HCT116 (cell line): ENCODE measurements at regions not wholly inside any gene's neighbourhood (a gene's known extent, or its start where the extent isn't known, plus 50 kb on each side); places are given as distances from the start of the nearest gene placed in this dataset.

Experiments used
- ATAC-seq: fragments of 200-7000 bp; cut with Tn5 transposase; 2 replicates; pipeline ENCODE4 v1.9.1; 2020; ENCODE audit warnings: mild to moderate bottlenecking, moderate library complexity
- BruUV-seq: library from RNA; stranded (reverse); fragments of 400-500 nt; replicated peaks from 2 replicates; lab custom pipeline; 2021; lab: Mats Ljungman, UMichigan
- CTCF ChIA-PET: fragments of 300-600 bp; sonication (Branson Sonifier 250); formaldehyde crosslinking; loops from one replicate; lab custom pipeline; 2021; ENCODE audit warnings: antibody characterized with exemption; lab: Charles Lee
- POLR2A ChIA-PET: fragments of 300-600, 350-600 bp; sonication (Branson Sonifier 250); formaldehyde crosslinking; loops from one replicate; lab custom pipeline; 2021; ENCODE audit warnings: antibody characterized with exemption; lab: Charles Lee
- RAD21 ChIA-PET, 2 experiments: fragments of 300-600 bp; sonication (Branson Sonifier 250); formaldehyde crosslinking; loops; one replicate each; lab custom pipeline; 2023; ENCODE audit warnings: low total read pairs in 2 of 2; ENCODE audit not compliant: uncharacterized antibody in 2 of 2, unreplicated experiment in 2 of 2, low non-redundant PET in 1 of 2; lab: Charles Lee
- DNase-seq: peaks from one replicate; pipeline ENCODE4 v3.0.0-alpha.2; 2010; ENCODE audit warnings: low read depth, low spot score
- H2AFZ ChIP-seq: fragments of 200-600 bp; shearing (Covaris generic), sonication (generic); 2 replicates; pipeline ENCODE4 v1.6.1; 2017; ENCODE audit warnings: low read depth, mixed run types, mixed read lengths, antibody characterized with exemption, low read length; ENCODE audit not compliant: poor library complexity, severe bottlenecking
- H3K27ac ChIP-seq: 2 replicates; pipeline ENCODE4 v1.5.1; 2012; ENCODE audit warnings: low read depth, low read length
- H3K27me3 ChIP-seq: fragments of 200-600 bp; sonication (generic); 2 replicates; pipeline ENCODE4 v1.6.1; 2016; ENCODE audit warnings: mixed run types, low read length, mixed read lengths; ENCODE audit not compliant: insufficient read depth
- H3K36me3 ChIP-seq, 2 experiments: fragments of 200-500 bp in 1 of 2; fragments of 200-600 bp in 1 of 2; sonication (Bioruptor generic) in 1 of 2; sonication (generic) in 1 of 2; 2 replicates each; pipeline versions ENCODE4 v1.5.1 to v1.6.1; 2014 to 2016; ENCODE audit warnings: low read length in 2 of 2, inconsistent platforms in 1 of 2, mixed read lengths in 1 of 2, mixed run types in 1 of 2; ENCODE audit not compliant: insufficient read depth in 2 of 2, control insufficient read depth in 1 of 2
- H3K4me1 ChIP-seq, 2 experiments: fragments of 200-600 bp in 1 of 2; sonication (generic) in 1 of 2; 2 replicates each; pipeline versions ENCODE4 v1.5.1 to v1.6.1; 2012 to 2017; ENCODE audit warnings: low read length in 2 of 2, inconsistent platforms in 1 of 2, mild to moderate bottlenecking in 1 of 2, mixed read lengths in 1 of 2, mixed run types in 1 of 2, moderate library complexity in 1 of 2; ENCODE audit not compliant: insufficient read depth in 2 of 2, control insufficient read depth in 1 of 2
- H3K4me2 ChIP-seq: fragments of 200-600 bp; sonication (generic); 2 replicates; pipeline ENCODE4 v1.6.1; 2017; ENCODE audit warnings: mixed run types, low read length, mixed read lengths
- H3K4me3 ChIP-seq, 2 experiments: fragments of 200-600 bp in 1 of 2; sonication (generic) in 1 of 2; replicated peaks in 1 of 2; 2 replicates each; pipeline ENCODE4 v1.5.1; 2011 to 2016; ENCODE audit warnings: low read length in 2 of 2, control low read depth in 1 of 2, low read depth in 1 of 2, mild to moderate bottlenecking in 1 of 2, mixed read lengths in 1 of 2, mixed run types in 1 of 2
- H3K79me2 ChIP-seq: fragments of 200-600 bp; sonication (generic); 2 replicates; pipeline ENCODE4 v1.6.1; 2017; ENCODE audit warnings: mild to moderate bottlenecking, mixed run types, low read length, moderate library complexity, mixed read lengths; ENCODE audit not compliant: insufficient read depth
- H3K9ac ChIP-seq: fragments of 200-600 bp; sonication (generic); 2 replicates; pipeline ENCODE4 v1.6.1; 2016; ENCODE audit warnings: low read length, mixed read lengths
- H3K9me2 ChIP-seq: fragments of 200-600 bp; sonication (generic), shearing (Covaris generic); 2 replicates; pipeline ENCODE4 v1.6.1; 2017; ENCODE audit warnings: mixed run types, mild to moderate bottlenecking, moderate library complexity; ENCODE audit not compliant: insufficient read depth
- H3K9me3 ChIP-seq, 2 experiments: fragments of 200-500 bp in 1 of 2; fragments of 200-600 bp in 1 of 2; sonication (Bioruptor generic) in 1 of 2; sonication (generic) in 1 of 2; 2 replicates each; pipeline ENCODE4 v1.6.1; 2014 to 2017; ENCODE audit warnings: low read length in 2 of 2, mixed read lengths in 2 of 2, inconsistent platforms in 1 of 2, low read depth in 1 of 2, mild to moderate bottlenecking in 1 of 2, mixed run types in 1 of 2, moderate library complexity in 1 of 2; ENCODE audit not compliant: control insufficient read depth in 1 of 2, insufficient read depth in 1 of 2
- H4K20me1 ChIP-seq: fragments of 200-600 bp; sonication (generic), shearing (Covaris generic); 2 replicates; pipeline ENCODE4 v1.6.1; 2017; ENCODE audit warnings: mixed run types, mild to moderate bottlenecking, moderate library complexity; ENCODE audit not compliant: insufficient read depth
- CBX3 ChIP-seq: IDR thresholded peaks from 2 replicates; pipeline ENCODE4 v1.6.1; 2012; ENCODE audit warnings: low read depth
- CEBPB ChIP-seq: IDR thresholded peaks from 2 replicates; pipeline ENCODE4 v1.6.1; 2012; ENCODE audit warnings: low read depth
- EGR1 ChIP-seq: IDR thresholded peaks from 2 replicates; pipeline ENCODE4 v1.6.1; 2012; ENCODE audit warnings: low read depth
- EZH2phosphoT487 ChIP-seq: fragments of 200-600 bp; IDR thresholded peaks from 2 replicates; pipeline ENCODE4 v1.6.1; 2018; ENCODE audit warnings: antibody characterized with exemption, borderline replicate concordance
- FOSL1 ChIP-seq: IDR thresholded peaks from 2 replicates; pipeline ENCODE4 v1.6.1; 2012; ENCODE audit warnings: low read depth
- JUND ChIP-seq: IDR thresholded peaks from 2 replicates; pipeline ENCODE4 v1.6.1; 2012
- intact Hi-C: fragments of 100-400 bp; cut with micrococcal nuclease; formaldehyde crosslinking; loops from 2 replicates; pipeline ENCODE4 v1.10.0; 2022
- TF ChIP-seq, protein P1 (sequence below): IDR thresholded peaks from 2 replicates; pipeline ENCODE4 v1.6.1; 2012; ENCODE audit warnings: low read depth

- intact Hi-C loops: no loop called here
- POLR2A ChIA-PET: no interaction called here
Measured at GRCh38 chr10:33392706-33393105, 58.2 kb upstream of the NRP1 start.

More at GRCh38 chr10:33392706-33393105, 58.2 kb upstream of the NRP1 start:
- H3K27me3 ChIP-seq: no peaks in the 10 kb centered on the region; the same call in 1 of the 2 replicates
- H3K9me3 ChIP-seq: peaks cover 0 to 11% of the 10 kb centered on the region in 2 experiments; a peak in 1 of 4 replicates
- BruUV-seq: no TSS peak
- no peak overlapping the region for H3K9ac ChIP-seq
- H3K4me1 ChIP-seq: no peaks in the 10 kb centered on the region
- DNase-seq (no peak), ATAC-seq (no peak)
- no peak overlapping the region for H3K4me3 ChIP-seq
- H3K79me2 ChIP-seq: no peaks in the 10 kb centered on the region
- no peak for TF ChIP-seq JUND
- no peak for TF ChIP-seq CEBPB
- no peak for TF ChIP-seq EGR1
- no peak for TF ChIP-seq CBX3
- no peak for TF ChIP-seq EZH2phosphoT487
- TF ChIP-seq FOSL1: no peak
- TF ChIP-seq, protein P1, sequence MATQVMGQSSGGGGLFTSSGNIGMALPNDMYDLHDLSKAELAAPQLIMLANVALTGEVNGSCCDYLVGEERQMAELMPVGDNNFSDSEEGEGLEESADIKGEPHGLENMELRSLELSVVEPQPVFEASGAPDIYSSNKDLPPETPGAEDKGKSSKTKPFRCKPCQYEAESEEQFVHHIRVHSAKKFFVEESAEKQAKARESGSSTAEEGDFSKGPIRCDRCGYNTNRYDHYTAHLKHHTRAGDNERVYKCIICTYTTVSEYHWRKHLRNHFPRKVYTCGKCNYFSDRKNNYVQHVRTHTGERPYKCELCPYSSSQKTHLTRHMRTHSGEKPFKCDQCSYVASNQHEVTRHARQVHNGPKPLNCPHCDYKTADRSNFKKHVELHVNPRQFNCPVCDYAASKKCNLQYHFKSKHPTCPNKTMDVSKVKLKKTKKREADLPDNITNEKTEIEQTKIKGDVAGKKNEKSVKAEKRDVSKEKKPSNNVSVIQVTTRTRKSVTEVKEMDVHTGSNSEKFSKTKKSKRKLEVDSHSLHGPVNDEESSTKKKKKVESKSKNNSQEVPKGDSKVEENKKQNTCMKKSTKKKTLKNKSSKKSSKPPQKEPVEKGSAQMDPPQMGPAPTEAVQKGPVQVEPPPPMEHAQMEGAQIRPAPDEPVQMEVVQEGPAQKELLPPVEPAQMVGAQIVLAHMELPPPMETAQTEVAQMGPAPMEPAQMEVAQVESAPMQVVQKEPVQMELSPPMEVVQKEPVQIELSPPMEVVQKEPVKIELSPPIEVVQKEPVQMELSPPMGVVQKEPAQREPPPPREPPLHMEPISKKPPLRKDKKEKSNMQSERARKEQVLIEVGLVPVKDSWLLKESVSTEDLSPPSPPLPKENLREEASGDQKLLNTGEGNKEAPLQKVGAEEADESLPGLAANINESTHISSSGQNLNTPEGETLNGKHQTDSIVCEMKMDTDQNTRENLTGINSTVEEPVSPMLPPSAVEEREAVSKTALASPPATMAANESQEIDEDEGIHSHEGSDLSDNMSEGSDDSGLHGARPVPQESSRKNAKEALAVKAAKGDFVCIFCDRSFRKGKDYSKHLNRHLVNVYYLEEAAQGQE: no peak
- TF ChIP-seq, all 23 proteins: peak for 0
- ChIA-PET CTCF (no interaction called here), RAD21 (no interaction called here)
- Histone ChIP-seq H3K27ac (no peak overlapping the region), H2AFZ (no peak overlapping the region), H3K9me2 (no peaks in the 10 kb centered on the region), H3K36me3 (no peaks in the 10 kb centered on the region), H3K4me2 (no peak overlapping the region), H4K20me1 (no peaks in the 10 kb centered on the region)
